Smooth muscle cell (in vitro differentiated cells): ENCODE measurements at regions not wholly inside any gene's neighbourhood (a gene's known extent, or its start where the extent isn't known, plus 50 kb on each side); places are given as distances from the start of the nearest gene placed in this dataset.
A peak's percentile ranks its signal among the peaks of the same experiment; 100 is the strongest.

Experiments
- DNase-seq: peaks from one replicate; lab custom pipeline; 2025; ENCODE audit not compliant: unreplicated experiment; lab: John Stamatoyannopoulos, UW
- H2AFZ ChIP-seq: fragments of 200-600 bp; sonication (generic); 2 replicates; pipeline ENCODE4 v1.6.0; 2016; ENCODE audit warnings: antibody characterized with exemption, low read depth, mild to moderate bottlenecking
- H3F3A ChIP-seq: fragments of 200-600 bp; sonication (generic); 2 replicates; pipeline ENCODE4 v1.6.0; 2017; ENCODE audit warnings: antibody characterized with exemption, low read depth
- H3K27ac ChIP-seq: fragments of 200-600 bp; sonication (generic); 2 replicates; pipeline ENCODE4 v1.5.1; 2016; ENCODE audit warnings: low read depth, mild to moderate bottlenecking
- H3K27me3 ChIP-seq: fragments of 200-600 bp; sonication (generic); 2 replicates; pipeline ENCODE4 v1.6.1; 2016; ENCODE audit warnings: low read depth, mild to moderate bottlenecking
- H3K36me3 ChIP-seq: fragments of 200-600 bp; sonication (generic); 2 replicates; pipeline ENCODE4 v1.5.1; 2016; ENCODE audit warnings: low read depth
- H3K4me1 ChIP-seq: fragments of 200-600 bp; sonication (generic); 2 replicates; pipeline ENCODE4 v1.5.1; 2016; ENCODE audit warnings: low read depth
- H3K4me2 ChIP-seq: fragments of 200-600 bp; sonication (generic); 2 replicates; pipeline ENCODE4 v1.6.0; 2016; ENCODE audit warnings: mild to moderate bottlenecking
- H3K4me3 ChIP-seq: fragments of 200-600 bp; sonication (generic); 2 replicates; pipeline ENCODE4 v1.5.1; 2016; ENCODE audit warnings: mild to moderate bottlenecking
- H3K79me2 ChIP-seq: fragments of 200-600 bp; sonication (generic); 2 replicates; pipeline ENCODE4 v1.6.0; 2016; ENCODE audit warnings: low read depth, mild to moderate bottlenecking
- H3K9ac ChIP-seq: fragments of 200-600 bp; sonication (generic); 2 replicates; pipeline ENCODE4 v1.6.0; 2016; ENCODE audit warnings: low read depth
- H3K9me3 ChIP-seq: fragments of 200-600 bp; sonication (generic); replicated peaks from 2 replicates; pipeline ENCODE4 v1.5.1; 2016; ENCODE audit warnings: low read depth
- H4K20me1 ChIP-seq: fragments of 200-600 bp; sonication (generic); 2 replicates; pipeline ENCODE4 v1.6.0; 2016; ENCODE audit warnings: low read depth
- CTCF ChIP-seq: fragments of 200-600 bp; sonication (generic); IDR thresholded peaks from 2 replicates; pipeline ENCODE4 v1.5.1; 2017; ENCODE audit warnings: borderline replicate concordance, mild to moderate bottlenecking, antibody characterized with exemption; ENCODE audit not compliant: insufficient read depth, poor library complexity, severe bottlenecking
- WGBS: methylation state at CpG from one replicate; pipeline ENCODE4 v1.1.7; 2016; ENCODE audit warnings: low lambda C conversion rate; 5-methylcytosine and 5-hydroxymethylcytosine counted together

GRCh38 chr10:24006741-24007140 is 202.2 kb upstream of the KIAA1217 start:
- H2AFZ ChIP-seq = no peak overlapping the region
- H3K27me3 ChIP-seq = no peaks in the 10 kb centered on the region
- no peaks in the 10 kb centered on the region for H3K9me3 ChIP-seq
- H3K4me2 ChIP-seq = no peak overlapping the region
- TF ChIP-seq CTCF = no peak
- 88% methylated on average over 5 of the region's 5 CpGs for WGBS
- no peak overlapping the region for H3K4me3 ChIP-seq
- H3K9ac ChIP-seq = no peak overlapping the region
- H3K36me3 ChIP-seq = no peaks in the 10 kb centered on the region
- no peak overlapping the region for H3K27ac ChIP-seq
- peaks cover 11% of the 10 kb centered on the region for H3K4me1 ChIP-seq
- H3K79me2 ChIP-seq = no peaks in the 10 kb centered on the region
- no peaks in the 10 kb centered on the region for H3F3A ChIP-seq
- H4K20me1 ChIP-seq = no peaks in the 10 kb centered on the region
- no peak for DNase-seq

DNA sequence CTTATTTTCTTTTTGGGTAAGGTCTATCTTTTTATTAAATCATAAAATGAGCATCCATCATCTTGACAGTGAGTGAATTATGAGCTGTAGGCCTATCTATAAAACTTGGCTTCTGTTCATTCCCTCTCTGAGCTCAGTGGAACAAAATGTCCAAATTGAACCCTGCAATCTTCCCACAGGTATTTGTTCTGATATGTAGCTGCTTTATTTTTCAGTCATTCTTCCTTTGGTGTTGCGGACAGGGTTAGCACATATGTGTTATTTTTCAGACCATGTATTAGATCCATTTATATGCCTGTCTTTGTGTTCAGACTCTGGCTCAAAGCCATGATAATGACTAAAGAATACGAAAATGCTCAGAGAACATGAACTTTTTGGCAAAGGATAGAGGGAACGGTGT is 201.6 kb upstream of the KIAA1217 start:
- TF ChIP-seq CTCF = no peak
- Histone ChIP-seq H3K79me2 (no peaks in the 10 kb centered on the region), H3K36me3 (no peaks in the 10 kb centered on the region), H3K4me2 (no peak overlapping the region), H3K4me1 (peaks cover 14% of the 10 kb centered on the region), H3K9me3 (no peaks in the 10 kb centered on the region), H3K27me3 (no peaks in the 10 kb centered on the region), H2AFZ (no peak overlapping the region), H3K27ac (no peak overlapping the region), H3K9ac (no peak overlapping the region), H3F3A (no peaks in the 10 kb centered on the region), H4K20me1 (no peaks in the 10 kb centered on the region), H3K4me3 (no peak overlapping the region)
- no peak for DNase-seq
- 94% methylated on average over 3 of the region's 3 CpGs for WGBS

- H3K36me3 ChIP-seq = no peaks in the 10 kb centered on the region
- no peaks in the 10 kb centered on the region for H3K27me3 ChIP-seq
- H3F3A ChIP-seq = no peaks in the 10 kb centered on the region
- no peaks in the 10 kb centered on the region for H3K79me2 ChIP-seq
- peak overlapping the region; percentile 3 for H3K4me3 ChIP-seq
- H3K27ac ChIP-seq = peak overlapping the region; percentile 79
- H3K9ac ChIP-seq = no peak overlapping the region
- no peaks in the 10 kb centered on the region for H4K20me1 ChIP-seq
- TF ChIP-seq CTCF = no peak
- peak overlapping the region; percentile 51 for H3K4me2 ChIP-seq
- peak overlapping the region; percentile 12 for H2AFZ ChIP-seq
- peaks cover 16% of the 10 kb centered on the region for H3K4me1 ChIP-seq
- DNase-seq = no peak
- H3K9me3 ChIP-seq = no peaks in the 10 kb centered on the region
- 32% methylated on average over 13 of the region's 13 CpGs for WGBS
Measured at GRCh38 chr10:24008164-24009091, 200.5 kb upstream of the KIAA1217 start.

DNA sequence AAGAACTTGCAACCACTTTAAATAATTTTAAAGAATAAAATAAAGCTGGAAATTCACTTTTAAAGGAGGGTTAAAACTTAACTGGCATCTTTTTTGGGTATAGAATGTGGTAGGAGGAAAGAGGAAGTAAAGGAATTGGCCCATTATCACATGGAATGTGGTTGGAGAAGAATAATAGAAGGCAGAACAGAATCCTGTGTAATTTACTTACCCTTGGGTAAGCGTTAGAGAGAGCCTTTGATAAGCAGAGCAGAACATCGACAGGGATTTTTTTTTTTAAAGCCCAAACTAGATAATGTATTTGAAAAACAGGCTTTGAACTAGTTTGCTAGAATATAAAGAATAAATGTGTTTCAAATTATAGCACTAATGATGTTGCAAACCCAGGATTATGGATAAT is 199.8 kb upstream of the KIAA1217 start:
- no peak for TF ChIP-seq CTCF
- Histone ChIP-seq H3K4me2 (peak overlapping the region; percentile 51), H3K27me3 (no peaks in the 10 kb centered on the region), H3K9me3 (no peaks in the 10 kb centered on the region), H3K4me1 (peaks cover 16% of the 10 kb centered on the region), H2AFZ (peak overlapping the region; percentile 12), H3F3A (no peaks in the 10 kb centered on the region), H4K20me1 (no peaks in the 10 kb centered on the region), H3K27ac (peak overlapping the region; percentile 79), H3K9ac (no peak overlapping the region), H3K4me3 (peak overlapping the region; percentile 3), H3K36me3 (no peaks in the 10 kb centered on the region), H3K79me2 (no peaks in the 10 kb centered on the region)
- WGBS = 4% methylated on average over 2 of the region's 2 CpGs
- no peak for DNase-seq
